ENCODE measurements at regions not wholly inside any gene's neighbourhood (a gene's known extent, or its start where the extent isn't known, plus 50 kb on each side); places are given as distances from the start of the nearest gene placed in this dataset.
A peak's percentile ranks its signal among the peaks of the same experiment; 100 is the strongest.

DNA sequence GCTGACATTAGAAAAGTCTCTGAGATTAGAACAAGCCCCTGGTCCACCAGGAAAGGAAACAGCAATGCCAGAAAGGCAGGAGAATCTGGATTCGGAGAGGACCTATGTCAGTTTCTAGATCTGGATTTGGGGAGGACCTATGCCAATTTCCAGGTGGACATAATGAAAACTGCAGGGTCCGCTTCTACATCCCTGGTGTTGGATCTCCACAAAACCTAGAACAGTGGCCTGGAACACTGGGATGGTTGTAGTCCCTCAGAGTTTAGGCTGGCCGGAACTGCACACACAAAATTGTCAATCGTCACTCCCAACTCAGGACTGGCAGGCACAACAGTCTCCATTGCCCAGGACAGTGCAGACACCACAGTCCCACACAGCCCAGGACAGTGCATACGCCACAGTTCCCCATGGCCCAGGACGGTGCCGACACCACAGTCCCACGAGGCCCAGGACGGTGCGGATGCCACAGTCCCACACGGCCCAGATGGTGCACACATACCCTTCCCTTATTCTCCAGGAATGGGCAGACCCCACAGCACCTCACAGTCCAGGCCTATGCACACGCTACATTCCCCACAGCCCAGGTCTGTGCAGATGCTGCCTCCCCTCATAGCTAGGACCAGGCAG, 341.7 kb downstream of the UQCRFS1 start:
- no peaks in the 10 kb centered on the region for H3K27me3 ChIP-seq (ENCODE audit: insufficient read depth, low read length, poor library complexity, severe bottlenecking)
- H3K4me3 ChIP-seq (ENCODE audit: low read length), result no peak overlapping the region
- Mint-ChIP-seq H3K4me3 (peak overlapping the region in 1 of 7 donors; percentile 32), H3K27ac (no peak overlapping the region), H3K36me3 (no peaks in the 10 kb centered on the region), H3K4me1 (no peaks in the 10 kb centered on the region), H3K27me3 (no peaks in the 10 kb centered on the region), H3K9me3 (peaks cover 0 to 6% (median 0%) of the 10 kb centered on the region in 5 donors)
- no peak for DNase-seq
- no peaks in the 10 kb centered on the region for H3K36me3 ChIP-seq (ENCODE audit: insufficient read depth, low read length)
- H3K27ac ChIP-seq (ENCODE audit: low read depth, low read length), result no peak overlapping the region
- ChIA-PET CTCF (no interaction called here), POLR2A (no interaction called here)
- no peaks in the 10 kb centered on the region for H3K4me1 ChIP-seq (ENCODE audit: insufficient read depth, low read length)
- no peaks in the 10 kb centered on the region for H3K9me3 ChIP-seq (ENCODE audit: low read length)

GRCh38 chr19:28869459-28869858, 343.5 kb downstream of the UQCRFS1 start:
- H3K36me3 ChIP-seq (ENCODE audit: insufficient read depth, low read length), result no peaks in the 10 kb centered on the region
- ChIA-PET POLR2A (no interaction called here), CTCF (no interaction called here)
- no peaks in the 10 kb centered on the region for H3K36me3 Mint-ChIP-seq
- H3K4me3 Mint-ChIP-seq, result no peak overlapping the region
- peaks cover 0 to 1% of the 10 kb centered on the region in 2 donors for H3K27me3 Mint-ChIP-seq
- no peak overlapping the region for H3K27ac ChIP-seq (ENCODE audit: low read depth, low read length)
- DNase-seq, result no peak
- no peaks in the 10 kb centered on the region for H3K9me3 ChIP-seq (ENCODE audit: low read length)
- H3K4me1 Mint-ChIP-seq, result no peaks in the 10 kb centered on the region
- H3K4me3 ChIP-seq (ENCODE audit: low read length), result no peak overlapping the region
- H3K27ac Mint-ChIP-seq, result no peak overlapping the region
- H3K27me3 ChIP-seq (ENCODE audit: insufficient read depth, low read length, poor library complexity, severe bottlenecking), result no peaks in the 10 kb centered on the region
- no peaks in the 10 kb centered on the region for H3K4me1 ChIP-seq (ENCODE audit: insufficient read depth, low read length)
- H3K9me3 Mint-ChIP-seq, result peaks cover 0 to 6% (median 0%) of the 10 kb centered on the region in 5 donors

- H3K4me1 ChIP-seq (ENCODE audit: insufficient read depth, low read length), result no peaks in the 10 kb centered on the region
- H3K27ac ChIP-seq (ENCODE audit: low read depth, low read length), result no peak overlapping the region
- no peaks in the 10 kb centered on the region for H3K4me1 Mint-ChIP-seq
- H3K27ac Mint-ChIP-seq, result no peak overlapping the region
- H3K9me3 ChIP-seq (ENCODE audit: low read length), result no peaks in the 10 kb centered on the region
- ChIA-PET POLR2A (no interaction called here), CTCF (no interaction called here)
- H3K36me3 Mint-ChIP-seq, result no peaks in the 10 kb centered on the region
- no peak overlapping the region for H3K4me3 Mint-ChIP-seq
- no peak overlapping the region for H3K4me3 ChIP-seq (ENCODE audit: low read length)
- no peaks in the 10 kb centered on the region for H3K36me3 ChIP-seq (ENCODE audit: insufficient read depth, low read length)
- H3K27me3 ChIP-seq (ENCODE audit: insufficient read depth, low read length, poor library complexity, severe bottlenecking), result no peaks in the 10 kb centered on the region
- no peak for DNase-seq
- peaks cover 0 to 1% of the 10 kb centered on the region in 2 donors for H3K27me3 Mint-ChIP-seq
- peaks cover 0 to 6% (median 0%) of the 10 kb centered on the region in 5 donors for H3K9me3 Mint-ChIP-seq
Measured at GRCh38 chr19:28868836-28869235, 344.1 kb downstream of the UQCRFS1 start.

DNA sequence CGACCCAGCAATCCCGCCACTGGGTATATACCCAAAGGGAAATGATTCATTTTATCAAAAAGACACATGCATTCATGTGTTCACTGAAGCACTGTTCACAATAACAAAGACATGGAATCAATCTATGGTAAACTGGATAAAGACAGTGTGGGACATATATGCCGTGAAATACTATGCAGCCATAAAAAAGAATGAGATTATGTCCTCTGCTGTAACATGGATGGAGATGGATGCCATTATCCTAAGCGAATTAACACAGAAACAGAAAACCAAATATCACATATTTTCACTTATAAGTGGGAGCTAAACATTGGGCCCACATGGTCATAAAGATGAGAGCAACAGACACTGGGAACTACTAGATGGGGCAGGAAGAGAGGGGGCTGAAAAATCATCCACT, 345.0 kb downstream of the UQCRFS1 start:
- CTCF ChIA-PET, result no interaction called here
- H3K27ac Mint-ChIP-seq, result no peak overlapping the region

DNA sequence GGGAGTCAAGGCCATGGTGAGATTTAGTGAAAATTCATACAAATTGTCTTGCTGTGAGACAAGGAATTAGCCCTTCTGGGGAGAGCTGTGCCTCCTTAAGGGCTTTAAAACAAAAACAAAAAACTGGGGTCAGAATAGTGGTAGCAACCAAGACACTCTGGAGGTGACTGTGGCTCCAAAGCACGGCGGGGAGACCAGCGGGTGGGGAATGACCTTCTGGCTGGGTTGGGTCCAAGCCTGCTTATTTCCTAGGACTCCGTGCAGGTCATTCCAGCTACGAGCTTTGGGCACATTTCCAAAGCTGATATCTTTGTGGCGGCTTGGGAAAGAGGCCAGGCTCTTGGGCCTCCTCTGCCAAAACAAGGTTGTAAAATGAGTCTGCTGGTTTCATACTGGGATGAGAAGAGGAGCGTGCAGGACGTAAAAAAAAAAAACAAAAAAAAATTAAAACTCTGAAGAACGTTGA, 348.3 kb downstream of the UQCRFS1 start:
- ChIA-PET POLR2A (no interaction called here), CTCF (no interaction called here)
- no peaks in the 10 kb centered on the region for H3K4me1 ChIP-seq (ENCODE audit: insufficient read depth, low read length)
- no peaks in the 10 kb centered on the region for H3K9me3 ChIP-seq (ENCODE audit: low read length)
- Mint-ChIP-seq H3K4me3 (no peak overlapping the region), H3K27ac (no peak overlapping the region), H3K9me3 (peaks cover 0 to 4% (median 0%) of the 10 kb centered on the region in 5 donors), H3K27me3 (peaks cover 0 to 1% of the 10 kb centered on the region in 2 donors), H3K4me1 (no peaks in the 10 kb centered on the region), H3K36me3 (no peaks in the 10 kb centered on the region)
- no peak overlapping the region for H3K4me3 ChIP-seq (ENCODE audit: low read length)
- DNase-seq, result no peak
- no peaks in the 10 kb centered on the region for H3K36me3 ChIP-seq (ENCODE audit: insufficient read depth, low read length)
- no peaks in the 10 kb centered on the region for H3K27me3 ChIP-seq (ENCODE audit: insufficient read depth, low read length, poor library complexity, severe bottlenecking)
- no peak overlapping the region for H3K27ac ChIP-seq (ENCODE audit: low read depth, low read length)

More for the DNA sequence above, 345.0 kb downstream of the UQCRFS1 start:
- no peak overlapping the region for H3K27ac ChIP-seq (ENCODE audit: low read depth, low read length)
- H3K27me3 ChIP-seq (ENCODE audit: insufficient read depth, low read length, poor library complexity, severe bottlenecking), result no peaks in the 10 kb centered on the region
- H3K4me1 ChIP-seq (ENCODE audit: insufficient read depth, low read length), result no peaks in the 10 kb centered on the region
- Mint-ChIP-seq H3K9me3 (peaks cover 0 to 6% (median 0%) of the 10 kb centered on the region in 5 donors), H3K27me3 (peaks cover 0 to 1% of the 10 kb centered on the region in 2 donors), H3K36me3 (no peaks in the 10 kb centered on the region), H3K4me1 (no peaks in the 10 kb centered on the region), H3K4me3 (no peak overlapping the region)
- no peak for DNase-seq
- H3K4me3 ChIP-seq (ENCODE audit: low read length), result no peak overlapping the region
- H3K36me3 ChIP-seq (ENCODE audit: insufficient read depth, low read length), result no peaks in the 10 kb centered on the region
- POLR2A ChIA-PET, result no interaction called here
- H3K9me3 ChIP-seq (ENCODE audit: low read length), result no peaks in the 10 kb centered on the region

GRCh38 chr19:28864024-28864503, 348.9 kb downstream of the UQCRFS1 start:
- no peaks in the 10 kb centered on the region for H3K36me3 Mint-ChIP-seq
- POLR2A ChIA-PET, result no interaction called here
- Histone ChIP-seq H3K4me1 (ENCODE audit: insufficient read depth, low read length) (no peaks in the 10 kb centered on the region), H3K4me3 (ENCODE audit: low read length) (no peak overlapping the region), H3K27me3 (ENCODE audit: insufficient read depth, low read length, poor library complexity, severe bottlenecking) (no peaks in the 10 kb centered on the region), H3K27ac (ENCODE audit: low read depth, low read length) (no peak overlapping the region), H3K9me3 (ENCODE audit: low read length) (no peaks in the 10 kb centered on the region), H3K36me3 (ENCODE audit: insufficient read depth, low read length) (no peaks in the 10 kb centered on the region)
- no peak overlapping the region for H3K27ac Mint-ChIP-seq
- peaks cover 0 to 1% of the 10 kb centered on the region in 2 donors for H3K27me3 Mint-ChIP-seq
- no peak overlapping the region for H3K4me3 Mint-ChIP-seq
- H3K4me1 Mint-ChIP-seq, result no peaks in the 10 kb centered on the region
- peaks cover 0 to 4% (median 0%) of the 10 kb centered on the region in 5 donors for H3K9me3 Mint-ChIP-seq
- CTCF ChIA-PET, result no interaction called here
- DNase-seq, result no peak

DNA sequence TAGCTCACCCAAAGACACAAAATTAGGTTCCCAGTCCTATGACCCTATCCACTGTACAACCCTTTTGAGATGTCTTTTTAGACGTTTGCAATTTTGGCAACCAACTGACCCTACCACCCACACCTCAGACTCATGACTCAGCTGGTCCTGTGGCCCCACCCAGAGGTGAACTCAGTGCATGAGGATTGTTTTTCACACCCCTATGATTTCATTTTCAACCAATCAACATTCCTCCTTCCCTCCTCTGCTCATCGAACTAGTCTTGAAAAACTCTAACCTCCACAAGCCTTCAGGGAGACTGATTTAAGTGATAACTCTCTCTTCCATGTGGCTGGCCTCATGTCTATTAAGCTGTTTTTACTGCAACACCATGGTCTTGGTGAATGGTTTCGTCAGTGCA, 350.7 kb downstream of the UQCRFS1 start:
- Histone ChIP-seq H3K4me3 (ENCODE audit: low read length) (no peak overlapping the region), H3K36me3 (ENCODE audit: insufficient read depth, low read length) (no peaks in the 10 kb centered on the region), H3K27ac (ENCODE audit: low read depth, low read length) (no peak overlapping the region), H3K4me1 (ENCODE audit: insufficient read depth, low read length) (no peaks in the 10 kb centered on the region), H3K9me3 (ENCODE audit: low read length) (no peaks in the 10 kb centered on the region), H3K27me3 (ENCODE audit: insufficient read depth, low read length, poor library complexity, severe bottlenecking) (no peaks in the 10 kb centered on the region)
- H3K27me3 Mint-ChIP-seq, result peaks cover 0 to 4% of the 10 kb centered on the region in 2 donors
- H3K4me1 Mint-ChIP-seq, result no peaks in the 10 kb centered on the region
- H3K27ac Mint-ChIP-seq, result no peak overlapping the region
- ChIA-PET CTCF (no interaction called here), POLR2A (no interaction called here)
- H3K4me3 Mint-ChIP-seq, result no peak overlapping the region
- H3K36me3 Mint-ChIP-seq, result no peaks in the 10 kb centered on the region
- no peak for DNase-seq
- H3K9me3 Mint-ChIP-seq, result peaks cover 0 to under 1% (median 0%) of the 10 kb centered on the region in 5 donors

GRCh38 chr19:28859811-28860210, 353.1 kb downstream of the UQCRFS1 start:
- ChIA-PET POLR2A (no interaction called here), CTCF (no interaction called here)
- Mint-ChIP-seq H3K9me3 (peaks cover 0 to 3% (median under 1%) of the 10 kb centered on the region in 5 donors), H3K36me3 (no peaks in the 10 kb centered on the region), H3K4me1 (no peaks in the 10 kb centered on the region), H3K27me3 (peaks cover 0 to 3% of the 10 kb centered on the region in 2 donors), H3K27ac (no peak overlapping the region), H3K4me3 (no peak overlapping the region)
- no peak overlapping the region for H3K4me3 ChIP-seq (ENCODE audit: low read length)
- no peak for DNase-seq
- no peaks in the 10 kb centered on the region for H3K27me3 ChIP-seq (ENCODE audit: insufficient read depth, low read length, poor library complexity, severe bottlenecking)
- no peaks in the 10 kb centered on the region for H3K36me3 ChIP-seq (ENCODE audit: insufficient read depth, low read length)
- no peaks in the 10 kb centered on the region for H3K4me1 ChIP-seq (ENCODE audit: insufficient read depth, low read length)
- no peaks in the 10 kb centered on the region for H3K9me3 ChIP-seq (ENCODE audit: low read length)
- H3K27ac ChIP-seq (ENCODE audit: low read depth, low read length), result no peak overlapping the region

Measured in CD8-positive, alpha-beta memory T cell (primary cell).